Erythroblast (primary cell): ENCODE measurements at regions not wholly inside any gene's neighbourhood (a gene's known extent, or its start where the extent isn't known, plus 50 kb on each side); places are given as distances from the start of the nearest gene placed in this dataset.

Source experiments
- GATA1 ChIP-seq: IDR thresholded peaks from 2 replicates; pipeline ENCODE4 v1.6.1; 2011; ENCODE audit warnings: low read depth, mild to moderate bottlenecking, control low read depth, low read length, moderate library complexity
- POLR2A ChIP-seq: IDR thresholded peaks from 2 replicates; pipeline ENCODE4 v1.6.1; 2011; ENCODE audit warnings: mild to moderate bottlenecking, low read length

- TF ChIP-seq POLR2A (no peak), GATA1 (no peak)
These were observed 117.0 kb downstream of the ZC3H11B start for GRCh38 chr1:219495737-219496408.
